ENCODE measurements at regions not wholly inside any gene's neighbourhood (a gene's known extent, or its start where the extent isn't known, plus 50 kb on each side); places are given as distances from the start of the nearest gene placed in this dataset.

DNA sequence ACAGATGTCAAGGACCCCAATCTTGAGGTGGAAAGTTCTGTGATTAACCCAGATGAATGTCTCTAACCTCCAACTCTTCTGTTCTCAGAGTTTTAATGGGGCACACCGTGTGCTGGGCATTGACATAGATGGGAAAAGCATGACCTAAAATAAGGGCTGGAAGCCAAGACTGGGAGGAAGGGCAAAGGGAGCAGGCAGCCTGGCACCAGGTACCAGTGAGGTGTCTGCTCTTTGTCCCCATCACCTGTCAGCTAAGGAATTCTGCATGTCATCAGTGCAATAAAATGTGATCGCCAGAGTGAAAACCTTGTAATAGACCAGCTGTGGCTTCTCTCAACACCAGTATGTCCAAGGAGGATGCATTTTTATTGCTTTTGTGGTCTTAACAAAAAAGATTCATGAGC lies 143.5 kb upstream of the TPM1 start:
- TF ChIP-seq GABPA (IDR thresholded peaks at IDR 0.05; ENCODE audit: low read depth) (no peak), POLR2AphosphoS5 (IDR thresholded peaks at IDR 0.05; ENCODE audit: low read depth) (no peak), SPI1 (IDR thresholded peaks at IDR 0.05; ENCODE audit: borderline replicate concordance, low read depth) (no peak)
- TF ChIP-seq, protein P1, sequence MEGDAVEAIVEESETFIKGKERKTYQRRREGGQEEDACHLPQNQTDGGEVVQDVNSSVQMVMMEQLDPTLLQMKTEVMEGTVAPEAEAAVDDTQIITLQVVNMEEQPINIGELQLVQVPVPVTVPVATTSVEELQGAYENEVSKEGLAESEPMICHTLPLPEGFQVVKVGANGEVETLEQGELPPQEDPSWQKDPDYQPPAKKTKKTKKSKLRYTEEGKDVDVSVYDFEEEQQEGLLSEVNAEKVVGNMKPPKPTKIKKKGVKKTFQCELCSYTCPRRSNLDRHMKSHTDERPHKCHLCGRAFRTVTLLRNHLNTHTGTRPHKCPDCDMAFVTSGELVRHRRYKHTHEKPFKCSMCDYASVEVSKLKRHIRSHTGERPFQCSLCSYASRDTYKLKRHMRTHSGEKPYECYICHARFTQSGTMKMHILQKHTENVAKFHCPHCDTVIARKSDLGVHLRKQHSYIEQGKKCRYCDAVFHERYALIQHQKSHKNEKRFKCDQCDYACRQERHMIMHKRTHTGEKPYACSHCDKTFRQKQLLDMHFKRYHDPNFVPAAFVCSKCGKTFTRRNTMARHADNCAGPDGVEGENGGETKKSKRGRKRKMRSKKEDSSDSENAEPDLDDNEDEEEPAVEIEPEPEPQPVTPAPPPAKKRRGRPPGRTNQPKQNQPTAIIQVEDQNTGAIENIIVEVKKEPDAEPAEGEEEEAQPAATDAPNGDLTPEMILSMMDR (IDR thresholded peaks at IDR 0.05; ENCODE audit: insufficient read depth, low read length), result no peak
- TF ChIP-seq, protein P2, sequence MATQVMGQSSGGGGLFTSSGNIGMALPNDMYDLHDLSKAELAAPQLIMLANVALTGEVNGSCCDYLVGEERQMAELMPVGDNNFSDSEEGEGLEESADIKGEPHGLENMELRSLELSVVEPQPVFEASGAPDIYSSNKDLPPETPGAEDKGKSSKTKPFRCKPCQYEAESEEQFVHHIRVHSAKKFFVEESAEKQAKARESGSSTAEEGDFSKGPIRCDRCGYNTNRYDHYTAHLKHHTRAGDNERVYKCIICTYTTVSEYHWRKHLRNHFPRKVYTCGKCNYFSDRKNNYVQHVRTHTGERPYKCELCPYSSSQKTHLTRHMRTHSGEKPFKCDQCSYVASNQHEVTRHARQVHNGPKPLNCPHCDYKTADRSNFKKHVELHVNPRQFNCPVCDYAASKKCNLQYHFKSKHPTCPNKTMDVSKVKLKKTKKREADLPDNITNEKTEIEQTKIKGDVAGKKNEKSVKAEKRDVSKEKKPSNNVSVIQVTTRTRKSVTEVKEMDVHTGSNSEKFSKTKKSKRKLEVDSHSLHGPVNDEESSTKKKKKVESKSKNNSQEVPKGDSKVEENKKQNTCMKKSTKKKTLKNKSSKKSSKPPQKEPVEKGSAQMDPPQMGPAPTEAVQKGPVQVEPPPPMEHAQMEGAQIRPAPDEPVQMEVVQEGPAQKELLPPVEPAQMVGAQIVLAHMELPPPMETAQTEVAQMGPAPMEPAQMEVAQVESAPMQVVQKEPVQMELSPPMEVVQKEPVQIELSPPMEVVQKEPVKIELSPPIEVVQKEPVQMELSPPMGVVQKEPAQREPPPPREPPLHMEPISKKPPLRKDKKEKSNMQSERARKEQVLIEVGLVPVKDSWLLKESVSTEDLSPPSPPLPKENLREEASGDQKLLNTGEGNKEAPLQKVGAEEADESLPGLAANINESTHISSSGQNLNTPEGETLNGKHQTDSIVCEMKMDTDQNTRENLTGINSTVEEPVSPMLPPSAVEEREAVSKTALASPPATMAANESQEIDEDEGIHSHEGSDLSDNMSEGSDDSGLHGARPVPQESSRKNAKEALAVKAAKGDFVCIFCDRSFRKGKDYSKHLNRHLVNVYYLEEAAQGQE (IDR thresholded peaks at IDR 0.05; ENCODE audit: insufficient replicate concordance, low read depth), result no peak
